ENCODE measurements at regions not wholly inside any gene's neighbourhood (a gene's known extent, or its start where the extent isn't known, plus 50 kb on each side); places are given as distances from the start of the nearest gene placed in this dataset.

DNA sequence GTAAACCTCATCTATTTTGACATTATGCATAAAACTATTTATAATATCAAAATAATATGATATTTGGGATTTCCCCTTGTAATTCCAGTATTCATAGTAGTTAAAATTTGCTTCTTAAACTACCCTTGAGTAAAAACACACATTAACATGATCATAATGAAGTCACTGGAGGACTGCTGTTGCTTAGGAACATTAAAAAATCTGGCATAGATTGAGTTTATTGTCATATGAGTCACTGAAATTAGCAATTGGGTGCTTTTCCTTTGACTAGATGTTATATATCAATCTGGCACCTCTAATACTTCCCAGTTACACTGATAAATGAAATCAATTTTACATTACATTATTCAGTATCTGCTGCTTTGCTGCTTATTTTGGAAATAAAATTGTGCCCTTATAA is 57.0 kb upstream of the ZC3H15 start:
- no TSS peak for BruUV-seq (replicated peaks)
- Histone ChIP-seq H3K27me3 (ENCODE audit: control insufficient read depth, insufficient read depth, low read length) (no peaks in the 10 kb centered on the region), H3K27ac (ENCODE audit: low read length) (no peak overlapping the region), H3K4me3 (ENCODE audit: low read depth in 2 of 2, low read length in 2 of 2) (no peak overlapping the region), H3K36me3 (ENCODE audit: control insufficient read depth, insufficient read depth, low read length) (no peaks in the 10 kb centered on the region), H3K4me1 (ENCODE audit: control insufficient read depth, insufficient read depth, low read length) (no peaks in the 10 kb centered on the region), H3K9me3 (ENCODE audit: control insufficient read depth, insufficient read depth, low read depth, low read length) (no peaks in the 10 kb centered on the region)
- CTCF ChIA-PET: no interaction called here
- in situ Hi-C loops (cut with HindIII; ENCODE audit: low pct_unique_long_range_greater_than_20kb, low sequenced_read_pairs): no loop called here
- ATAC-seq: no peak
- POLR2A ChIA-PET: no interaction called here
- no peak for DNase-seq (ENCODE audit: low read depth, low spot score)
- intact Hi-C loops (cut with micrococcal nuclease; ENCODE audit: unreplicated experiment): no loop called here
- no peak for TF ChIP-seq POLR2AphosphoS5 (IDR thresholded peaks at IDR 0.05; ENCODE audit: low read depth, low read length)
- TF ChIP-seq, protein P1, sequence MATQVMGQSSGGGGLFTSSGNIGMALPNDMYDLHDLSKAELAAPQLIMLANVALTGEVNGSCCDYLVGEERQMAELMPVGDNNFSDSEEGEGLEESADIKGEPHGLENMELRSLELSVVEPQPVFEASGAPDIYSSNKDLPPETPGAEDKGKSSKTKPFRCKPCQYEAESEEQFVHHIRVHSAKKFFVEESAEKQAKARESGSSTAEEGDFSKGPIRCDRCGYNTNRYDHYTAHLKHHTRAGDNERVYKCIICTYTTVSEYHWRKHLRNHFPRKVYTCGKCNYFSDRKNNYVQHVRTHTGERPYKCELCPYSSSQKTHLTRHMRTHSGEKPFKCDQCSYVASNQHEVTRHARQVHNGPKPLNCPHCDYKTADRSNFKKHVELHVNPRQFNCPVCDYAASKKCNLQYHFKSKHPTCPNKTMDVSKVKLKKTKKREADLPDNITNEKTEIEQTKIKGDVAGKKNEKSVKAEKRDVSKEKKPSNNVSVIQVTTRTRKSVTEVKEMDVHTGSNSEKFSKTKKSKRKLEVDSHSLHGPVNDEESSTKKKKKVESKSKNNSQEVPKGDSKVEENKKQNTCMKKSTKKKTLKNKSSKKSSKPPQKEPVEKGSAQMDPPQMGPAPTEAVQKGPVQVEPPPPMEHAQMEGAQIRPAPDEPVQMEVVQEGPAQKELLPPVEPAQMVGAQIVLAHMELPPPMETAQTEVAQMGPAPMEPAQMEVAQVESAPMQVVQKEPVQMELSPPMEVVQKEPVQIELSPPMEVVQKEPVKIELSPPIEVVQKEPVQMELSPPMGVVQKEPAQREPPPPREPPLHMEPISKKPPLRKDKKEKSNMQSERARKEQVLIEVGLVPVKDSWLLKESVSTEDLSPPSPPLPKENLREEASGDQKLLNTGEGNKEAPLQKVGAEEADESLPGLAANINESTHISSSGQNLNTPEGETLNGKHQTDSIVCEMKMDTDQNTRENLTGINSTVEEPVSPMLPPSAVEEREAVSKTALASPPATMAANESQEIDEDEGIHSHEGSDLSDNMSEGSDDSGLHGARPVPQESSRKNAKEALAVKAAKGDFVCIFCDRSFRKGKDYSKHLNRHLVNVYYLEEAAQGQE (IDR thresholded peaks at IDR 0.05; ENCODE audit: insufficient read depth in 1 of 2, low read depth in 2 of 2, low read length in 1 of 2): no peak
- TF ChIP-seq, protein P2, sequence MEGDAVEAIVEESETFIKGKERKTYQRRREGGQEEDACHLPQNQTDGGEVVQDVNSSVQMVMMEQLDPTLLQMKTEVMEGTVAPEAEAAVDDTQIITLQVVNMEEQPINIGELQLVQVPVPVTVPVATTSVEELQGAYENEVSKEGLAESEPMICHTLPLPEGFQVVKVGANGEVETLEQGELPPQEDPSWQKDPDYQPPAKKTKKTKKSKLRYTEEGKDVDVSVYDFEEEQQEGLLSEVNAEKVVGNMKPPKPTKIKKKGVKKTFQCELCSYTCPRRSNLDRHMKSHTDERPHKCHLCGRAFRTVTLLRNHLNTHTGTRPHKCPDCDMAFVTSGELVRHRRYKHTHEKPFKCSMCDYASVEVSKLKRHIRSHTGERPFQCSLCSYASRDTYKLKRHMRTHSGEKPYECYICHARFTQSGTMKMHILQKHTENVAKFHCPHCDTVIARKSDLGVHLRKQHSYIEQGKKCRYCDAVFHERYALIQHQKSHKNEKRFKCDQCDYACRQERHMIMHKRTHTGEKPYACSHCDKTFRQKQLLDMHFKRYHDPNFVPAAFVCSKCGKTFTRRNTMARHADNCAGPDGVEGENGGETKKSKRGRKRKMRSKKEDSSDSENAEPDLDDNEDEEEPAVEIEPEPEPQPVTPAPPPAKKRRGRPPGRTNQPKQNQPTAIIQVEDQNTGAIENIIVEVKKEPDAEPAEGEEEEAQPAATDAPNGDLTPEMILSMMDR (IDR thresholded peaks at IDR 0.05): no peak
- TF ChIP-seq SIN3A (IDR thresholded peaks at IDR 0.05; ENCODE audit: borderline replicate concordance, insufficient read depth, low read depth, low read length): no peak
- TF ChIP-seq TCF7L2 (IDR thresholded peaks at IDR 0.05; ENCODE audit: low read depth, low read length): no peak

DNA sequence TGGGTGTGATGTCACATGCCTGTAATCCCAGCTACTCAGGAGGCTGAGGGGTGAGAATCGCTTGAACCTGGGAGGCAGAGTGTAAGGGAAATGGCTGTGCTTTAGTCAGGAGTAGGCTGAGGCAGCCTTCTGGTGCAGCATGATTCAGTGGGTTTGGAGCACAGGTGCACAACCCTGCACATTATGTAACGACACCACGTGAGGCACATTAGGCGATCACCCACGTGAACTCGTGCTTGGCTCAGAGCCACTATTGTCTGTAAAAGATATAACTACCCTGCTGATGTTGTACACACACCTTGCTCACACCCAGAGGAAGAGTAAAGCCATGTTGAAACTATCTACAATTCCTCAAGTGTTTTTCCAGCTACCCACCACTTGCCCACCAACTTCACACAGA is 54.8 kb upstream of the ZC3H15 start:
- DNase-seq (ENCODE audit: low read depth, low spot score) (no peak), ATAC-seq (no peak)
- no peaks in the 10 kb centered on the region for H3K4me1 ChIP-seq (ENCODE audit: control insufficient read depth, insufficient read depth, low read length)
- TF ChIP-seq TCF7L2 (IDR thresholded peaks at IDR 0.05; ENCODE audit: low read depth, low read length) (no peak), SIN3A (IDR thresholded peaks at IDR 0.05; ENCODE audit: borderline replicate concordance, insufficient read depth, low read depth, low read length) (no peak), POLR2AphosphoS5 (IDR thresholded peaks at IDR 0.05; ENCODE audit: low read depth, low read length) (no peak)
- TF ChIP-seq, protein P1 (IDR thresholded peaks at IDR 0.05; ENCODE audit: insufficient read depth in 1 of 2, low read depth in 2 of 2, low read length in 1 of 2): no peak
- TF ChIP-seq, protein P2 (IDR thresholded peaks at IDR 0.05): no peak
- in situ Hi-C loops (cut with HindIII; ENCODE audit: low pct_unique_long_range_greater_than_20kb, low sequenced_read_pairs) (no loop called here), intact Hi-C loops (cut with micrococcal nuclease; ENCODE audit: unreplicated experiment) (no loop called here)
- no peak overlapping the region for H3K27ac ChIP-seq (ENCODE audit: low read length)
- H3K36me3 ChIP-seq (ENCODE audit: control insufficient read depth, insufficient read depth, low read length): no peaks in the 10 kb centered on the region
- H3K9me3 ChIP-seq (ENCODE audit: control insufficient read depth, insufficient read depth, low read depth, low read length): no peaks in the 10 kb centered on the region
- POLR2A ChIA-PET: no interaction called here
- BruUV-seq (replicated peaks): no TSS peak
- CTCF ChIA-PET: no interaction called here
- H3K27me3 ChIP-seq (ENCODE audit: control insufficient read depth, insufficient read depth, low read length): no peaks in the 10 kb centered on the region
- H3K4me3 ChIP-seq (ENCODE audit: low read depth in 2 of 2, low read length in 2 of 2): no peak overlapping the region

Measured in Panc1 (cell line).